Left ventricle myocardium inferior (tissue), 1 donor: ENCODE measurements at regions not wholly inside any gene's neighbourhood (a gene's known extent, or its start where the extent isn't known, plus 50 kb on each side); places are given as distances from the start of the nearest gene placed in this dataset.

Source experiments
- DNase-seq: peaks from one replicate; pipeline ENCODE4 v3.0.0-alpha.2; 2020
- H3K27ac ChIP-seq: fragments of 200-600 bp; replicated peaks from 2 replicates; pipeline ENCODE4 v1.8.0; 2021
- H3K27me3 ChIP-seq: fragments of 200-600 bp; 2 replicates; pipeline ENCODE4 v1.8.0; 2021; ENCODE audit warnings: low read depth
- H3K36me3 ChIP-seq: fragments of 200-600 bp; 2 replicates; pipeline ENCODE4 v1.8.0; 2021
- H3K4me1 ChIP-seq: fragments of 200-600 bp; 2 replicates; pipeline ENCODE4 v1.8.0; 2021
- H3K4me3 ChIP-seq: fragments of 200-600 bp; 2 replicates; pipeline ENCODE4 v1.8.0; 2021; ENCODE audit warnings: mild to moderate bottlenecking, moderate library complexity
- H3K9me3 ChIP-seq: fragments of 200-600 bp; replicated peaks from 2 replicates; pipeline ENCODE4 v1.8.0; 2021
- intact Hi-C: fragments of 100-400 bp; cut with micrococcal nuclease; formaldehyde crosslinking; loops from one replicate; pipeline ENCODE4 v1.11.0; 2022
- TF ChIP-seq, protein P1 (sequence below): fragments of 200-600 bp; IDR thresholded peaks from 2 replicates; pipeline ENCODE4 v1.8.0; 2021; ENCODE audit warnings: antibody characterized with exemption, mild to moderate bottlenecking, borderline replicate concordance
- donor health status: DM: no; HTN: yes; CAD: no; lungs with severe emphysema.

GRCh38 chr16:73251608-73252007 lies 203.7 kb upstream of the ZFHX3 start:
- no peaks in the 10 kb centered on the region for H3K9me3 ChIP-seq
- intact Hi-C loops, result no loop called here

DNA sequence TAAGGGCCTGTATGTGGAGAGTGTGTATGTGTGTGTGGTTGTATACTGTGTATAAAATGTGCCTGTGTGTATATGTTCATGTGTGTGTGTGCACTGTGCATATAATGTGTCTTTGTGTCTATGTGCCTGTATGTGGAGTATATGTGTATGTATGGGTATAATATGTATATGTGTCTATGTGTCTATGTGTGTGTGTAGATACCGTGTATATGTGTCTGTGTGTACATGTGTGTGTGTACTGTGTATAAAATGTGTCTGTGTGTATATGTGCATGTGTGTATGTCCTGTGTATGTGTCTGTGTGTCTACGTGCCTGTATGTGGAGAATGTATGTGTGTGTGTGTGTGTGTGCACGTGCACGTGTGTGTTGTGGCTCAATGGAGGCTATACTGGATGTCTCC lies 200.4 kb upstream of the ZFHX3 start:
- Histone ChIP-seq H3K27ac (no peak overlapping the region), H3K36me3 (no peaks in the 10 kb centered on the region), H3K4me1 (no peaks in the 10 kb centered on the region), H3K9me3 (no peaks in the 10 kb centered on the region), H3K4me3 (no peak overlapping the region), H3K27me3 (no peaks in the 10 kb centered on the region)
- DNase-seq, result no peak
- intact Hi-C loops, result no loop called here
- TF ChIP-seq, protein P1, sequence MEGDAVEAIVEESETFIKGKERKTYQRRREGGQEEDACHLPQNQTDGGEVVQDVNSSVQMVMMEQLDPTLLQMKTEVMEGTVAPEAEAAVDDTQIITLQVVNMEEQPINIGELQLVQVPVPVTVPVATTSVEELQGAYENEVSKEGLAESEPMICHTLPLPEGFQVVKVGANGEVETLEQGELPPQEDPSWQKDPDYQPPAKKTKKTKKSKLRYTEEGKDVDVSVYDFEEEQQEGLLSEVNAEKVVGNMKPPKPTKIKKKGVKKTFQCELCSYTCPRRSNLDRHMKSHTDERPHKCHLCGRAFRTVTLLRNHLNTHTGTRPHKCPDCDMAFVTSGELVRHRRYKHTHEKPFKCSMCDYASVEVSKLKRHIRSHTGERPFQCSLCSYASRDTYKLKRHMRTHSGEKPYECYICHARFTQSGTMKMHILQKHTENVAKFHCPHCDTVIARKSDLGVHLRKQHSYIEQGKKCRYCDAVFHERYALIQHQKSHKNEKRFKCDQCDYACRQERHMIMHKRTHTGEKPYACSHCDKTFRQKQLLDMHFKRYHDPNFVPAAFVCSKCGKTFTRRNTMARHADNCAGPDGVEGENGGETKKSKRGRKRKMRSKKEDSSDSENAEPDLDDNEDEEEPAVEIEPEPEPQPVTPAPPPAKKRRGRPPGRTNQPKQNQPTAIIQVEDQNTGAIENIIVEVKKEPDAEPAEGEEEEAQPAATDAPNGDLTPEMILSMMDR, result no peak

More at GRCh38 chr16:73251608-73252007, 203.7 kb upstream of the ZFHX3 start:
- no peak for DNase-seq
- Histone ChIP-seq H3K27me3 (no peaks in the 10 kb centered on the region), H3K27ac (no peak overlapping the region), H3K4me3 (no peak overlapping the region), H3K36me3 (no peaks in the 10 kb centered on the region), H3K4me1 (no peaks in the 10 kb centered on the region)
- TF ChIP-seq, protein P1, result no peak

- Histone ChIP-seq H3K36me3 (no peaks in the 10 kb centered on the region), H3K27me3 (peaks cover 8% of the 10 kb centered on the region), H3K9me3 (no peaks in the 10 kb centered on the region), H3K4me1 (no peaks in the 10 kb centered on the region), H3K27ac (no peak overlapping the region), H3K4me3 (no peak overlapping the region)
- intact Hi-C loops, result no loop called here
- TF ChIP-seq, protein P1, result no peak
- no peak for DNase-seq
These were observed 193.0 kb upstream of the ZFHX3 start for GRCh38 chr16:73240920-73241319.

GRCh38 chr16:73237601-73238000 lies 189.7 kb upstream of the ZFHX3 start:
- H3K4me3 ChIP-seq, result no peak overlapping the region
- peaks cover 24% of the 10 kb centered on the region for H3K27me3 ChIP-seq
- TF ChIP-seq, protein P1, result no peak
- intact Hi-C loops, result no loop called here
- no peak for DNase-seq
- H3K4me1 ChIP-seq, result peaks cover 19% of the 10 kb centered on the region
- H3K36me3 ChIP-seq, result no peaks in the 10 kb centered on the region
- H3K27ac ChIP-seq, result no peak overlapping the region
- H3K9me3 ChIP-seq, result no peaks in the 10 kb centered on the region

- intact Hi-C loops, result no loop called here
- H3K36me3 ChIP-seq, result no peaks in the 10 kb centered on the region
- no peak overlapping the region for H3K27ac ChIP-seq
- no peak overlapping the region for H3K4me3 ChIP-seq
- no peaks in the 10 kb centered on the region for H3K9me3 ChIP-seq
- H3K4me1 ChIP-seq, result peaks cover 19% of the 10 kb centered on the region
- DNase-seq, result no peak
- peaks cover 29% of the 10 kb centered on the region for H3K27me3 ChIP-seq
- TF ChIP-seq, protein P1, result no peak
These were observed 186.6 kb upstream of the ZFHX3 start for GRCh38 chr16:73234496-73234895.
